ENCODE measurements at regions not wholly inside any gene's neighbourhood (a gene's known extent, or its start where the extent isn't known, plus 50 kb on each side); places are given as distances from the start of the nearest gene placed in this dataset.

GRCh38 chr7:46174196-46174580, 253.1 kb upstream of the IGFBP3 start:
- TF ChIP-seq CTCF (IDR thresholded peaks at IDR 0.05) (no peak), POLR2A (IDR thresholded peaks at IDR 0.05) (no peak)
